GM19395 (cell line): ENCODE measurements at regions not wholly inside any gene's neighbourhood (a gene's known extent, or its start where the extent isn't known, plus 50 kb on each side); places are given as distances from the start of the nearest gene placed in this dataset.
"Not testable (repeated sequence)": the region's sequence is repeated elsewhere in the genome, so short reads cannot be mapped to it uniquely, and the experiment has no call there.

Experiments
- ATAC-seq: cut with Tn5 transposase; IDR thresholded peaks from one replicate; pipeline ENCODE4 v1.9.1; 2021; ENCODE audit warnings: mild to moderate bottlenecking, moderate library complexity; ENCODE audit not compliant: unreplicated experiment

DNA sequence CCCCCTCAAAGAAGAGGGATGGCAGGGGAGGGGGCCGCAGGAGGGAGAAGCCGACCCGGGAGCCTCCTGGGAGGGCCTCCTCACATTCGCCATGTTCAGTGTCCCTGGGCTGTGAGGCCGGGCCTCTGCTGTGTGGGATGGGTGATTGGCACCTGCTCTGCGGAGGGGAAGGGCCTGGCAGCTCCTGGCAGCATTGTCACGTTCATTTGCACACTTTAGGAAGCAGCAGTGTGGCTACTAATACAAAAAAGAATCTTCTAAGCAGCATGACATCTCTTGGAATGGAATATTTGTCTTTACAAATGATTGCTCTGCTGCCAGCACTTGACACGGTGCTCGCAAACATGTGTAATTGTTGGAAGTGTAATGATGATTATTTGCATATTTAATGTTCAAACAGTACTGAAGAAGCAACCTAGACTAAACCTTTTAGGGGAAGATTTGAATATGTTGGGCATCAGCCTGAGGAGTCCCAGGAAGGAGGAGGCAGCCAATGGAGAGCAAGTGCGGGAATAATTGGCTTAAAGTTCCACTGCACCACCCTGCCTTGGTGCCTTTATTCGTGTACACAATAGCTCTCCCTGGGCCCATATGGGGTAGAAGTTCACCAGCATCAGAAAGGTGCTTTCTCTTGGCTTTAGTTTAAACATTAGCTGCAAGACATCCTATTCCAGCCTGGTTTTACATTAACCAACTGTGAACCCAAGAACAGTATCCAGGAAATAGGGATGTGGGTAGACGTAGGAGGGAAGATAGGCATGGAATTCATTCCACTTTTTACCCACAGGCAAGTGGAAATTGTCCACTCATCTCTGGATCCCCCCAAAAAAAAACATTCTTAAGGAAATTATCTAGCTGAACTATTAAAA lies 404.9 kb downstream of the TMEM182 start:
- no peak for ATAC-seq

DNA sequence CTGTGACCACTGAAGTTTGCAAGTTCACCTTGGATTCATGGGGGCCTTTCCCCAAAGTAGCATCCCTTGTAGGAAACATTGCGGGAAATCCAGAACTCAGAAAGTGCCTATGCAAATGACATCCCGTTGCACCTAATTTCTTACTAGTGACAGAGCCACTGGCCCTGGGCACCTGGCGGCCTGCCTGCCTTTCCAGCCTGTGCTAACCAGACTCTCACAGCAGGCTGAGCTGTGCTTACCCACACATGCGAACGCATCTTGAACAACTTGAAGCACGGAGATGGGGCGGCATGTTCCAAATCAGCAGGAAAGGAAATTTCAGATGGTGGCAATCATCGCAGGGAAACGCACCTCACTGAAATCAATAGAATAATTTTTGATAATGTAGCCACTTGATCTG lies 405.8 kb downstream of the TMEM182 start:
- ATAC-seq = no peak

DNA sequence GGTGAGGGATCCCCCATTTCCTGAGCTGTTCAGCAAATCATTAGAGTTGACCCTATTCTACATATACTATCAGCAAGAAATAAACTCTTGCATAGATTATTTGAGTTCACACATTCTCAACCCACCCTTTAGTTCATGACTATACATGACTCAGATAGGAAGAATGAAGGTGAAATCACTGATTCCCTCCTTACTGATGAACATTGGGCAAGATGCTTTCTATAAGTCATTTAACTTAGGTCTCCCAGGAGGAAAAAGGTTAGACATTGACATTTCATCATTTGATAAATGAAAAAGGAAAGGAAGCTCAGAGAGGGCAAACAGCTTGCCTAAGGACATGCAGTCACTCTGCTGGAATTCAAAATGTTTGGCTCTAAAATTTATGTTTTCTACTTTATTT lies 408.0 kb downstream of the TMEM182 start:
- ATAC-seq = no peak

DNA sequence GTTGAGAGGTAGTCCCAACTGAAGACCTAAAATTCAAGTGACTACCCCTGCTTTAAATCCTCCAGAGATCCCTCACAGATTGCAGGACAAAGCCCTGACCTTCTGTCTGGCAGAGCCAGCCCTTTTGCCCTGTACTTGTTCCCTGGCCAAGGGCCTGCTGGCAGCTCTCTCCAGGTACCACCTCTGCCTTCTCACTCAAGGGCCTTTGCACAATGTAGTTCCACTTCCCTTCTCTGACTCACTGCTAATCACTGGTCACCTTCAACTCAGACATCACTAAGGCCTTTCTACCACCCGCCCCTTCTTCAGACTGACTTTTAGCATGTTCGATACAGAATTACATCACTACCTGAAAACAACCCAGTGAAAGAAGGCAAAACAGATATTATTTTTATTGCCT lies 411.0 kb downstream of the TMEM182 start:
- ATAC-seq = no peak

DNA sequence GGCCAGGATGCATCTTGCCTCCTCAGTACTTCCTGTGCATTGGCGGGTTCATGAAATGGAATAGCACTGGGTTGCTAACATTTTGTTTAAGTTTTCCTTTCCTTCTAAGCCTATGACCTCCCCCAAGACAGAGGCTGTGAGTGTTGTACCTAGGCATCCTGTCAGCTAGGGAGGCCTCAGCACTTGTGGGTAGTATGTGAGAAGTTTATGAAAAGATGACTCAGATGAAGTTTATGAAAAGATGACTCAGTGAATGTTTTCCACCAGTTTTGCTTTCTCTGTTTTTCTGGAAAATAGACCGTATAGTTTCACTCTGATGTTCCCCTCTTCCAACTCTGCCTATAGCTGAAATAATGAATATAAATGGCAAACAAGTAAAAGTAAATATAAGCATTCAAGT lies 412.9 kb downstream of the TMEM182 start:
- no peak for ATAC-seq

DNA sequence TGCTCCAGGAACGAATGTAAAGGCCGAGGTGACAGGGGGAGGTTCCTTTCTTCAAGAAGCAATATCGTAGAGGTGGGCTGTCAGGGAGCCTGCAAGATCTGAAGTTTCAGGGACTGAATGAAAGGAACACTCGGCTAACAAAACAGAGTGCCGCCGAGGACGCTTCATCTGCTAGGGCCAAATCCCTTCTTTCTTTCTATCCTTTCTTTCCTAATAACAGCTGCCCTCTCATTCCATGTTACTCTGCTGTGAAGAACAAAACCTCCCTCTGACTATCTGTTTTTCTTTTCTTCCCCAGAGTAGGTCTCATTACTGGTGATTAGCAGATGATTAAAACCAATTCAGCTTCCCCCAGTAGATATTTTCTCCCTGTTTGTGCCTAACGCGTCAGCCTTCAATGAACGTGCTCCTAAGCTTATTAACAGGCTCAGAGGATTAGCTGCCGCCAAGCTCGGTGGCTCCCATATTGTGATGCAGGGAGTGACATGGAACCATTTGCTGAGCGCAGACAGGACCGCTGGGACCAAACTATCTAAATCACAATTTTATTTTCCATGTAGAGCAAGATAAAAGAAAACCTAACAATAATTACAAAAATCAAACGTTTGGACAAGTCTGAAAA lies 414.6 kb downstream of the TMEM182 start:
- no peak for ATAC-seq

DNA sequence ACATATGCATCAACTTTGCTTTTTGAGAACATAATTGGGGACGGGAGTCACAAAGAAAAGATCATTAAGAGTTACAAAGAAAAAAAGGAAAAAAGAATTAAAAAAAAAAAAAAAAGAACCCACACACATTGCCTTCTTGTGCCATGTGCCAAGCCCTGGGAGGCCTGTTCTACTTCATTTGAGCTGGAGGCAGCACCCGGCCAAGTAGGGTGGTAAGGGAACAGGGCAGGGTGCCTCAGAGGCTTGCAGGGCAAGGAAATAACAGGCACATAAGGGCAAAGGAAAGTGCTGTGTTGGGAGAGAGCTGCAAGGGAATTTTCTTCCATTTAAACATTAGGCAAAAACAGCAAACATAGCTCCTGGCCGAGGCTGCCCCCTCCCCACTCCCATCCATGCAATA lies 418.0 kb downstream of the TMEM182 start:
- no peak for ATAC-seq

DNA sequence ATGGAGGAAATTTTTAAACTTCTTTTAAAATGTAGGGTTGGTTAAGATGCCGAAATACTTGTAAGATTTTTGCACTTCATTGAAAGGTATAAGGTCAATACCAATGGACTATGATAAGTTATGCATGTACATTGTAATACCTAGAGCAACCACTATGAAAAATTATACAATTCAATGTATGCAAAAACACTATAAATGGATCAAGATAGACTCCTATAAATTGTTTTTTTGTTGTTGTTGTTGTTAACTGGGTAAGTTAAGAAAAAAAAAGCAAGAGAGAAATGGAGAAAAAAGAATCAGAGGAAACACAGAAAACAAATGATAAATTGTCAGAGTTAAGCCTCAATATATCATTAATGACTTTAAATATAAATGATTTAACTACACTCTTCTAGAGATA lies 421.2 kb downstream of the TMEM182 start:
- ATAC-seq = no peak

DNA sequence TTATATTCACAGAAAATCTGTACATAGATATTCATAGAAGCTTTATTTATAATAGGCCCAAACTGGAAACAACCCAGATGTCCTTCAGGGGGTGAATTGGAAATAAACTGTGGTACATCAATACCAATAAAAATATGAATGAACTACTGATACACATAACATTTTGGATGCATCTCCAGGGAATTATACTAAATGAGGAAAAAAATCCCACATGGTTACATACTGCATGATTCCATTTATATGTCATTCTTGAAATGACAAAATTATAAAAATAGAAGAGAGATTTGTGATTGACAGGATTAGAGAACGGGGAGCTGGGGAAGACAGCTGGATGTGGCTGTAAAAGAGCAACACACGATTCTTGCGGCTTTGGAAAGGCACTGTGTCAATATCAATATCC lies 435.0 kb downstream of the TMEM182 start:
- ATAC-seq = no peak

DNA sequence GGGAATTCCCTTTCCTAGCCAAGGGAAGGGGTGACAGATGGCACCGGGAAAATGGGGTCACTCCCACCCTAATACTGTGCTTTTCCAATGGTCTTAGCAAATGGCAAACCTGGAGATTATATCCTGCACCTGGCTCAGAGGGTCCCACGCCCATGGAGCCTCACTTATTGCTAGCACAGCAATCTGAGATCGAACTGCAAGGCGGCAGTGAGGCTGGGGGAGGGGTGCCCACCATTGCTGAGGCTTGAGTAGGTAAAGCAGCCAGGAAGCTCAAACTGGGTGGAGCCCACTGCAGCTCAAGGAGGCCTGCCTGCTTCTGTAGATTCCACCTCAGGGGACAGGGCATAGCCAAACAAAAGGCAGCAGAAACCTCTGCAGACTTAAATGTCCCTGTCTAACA lies 438.9 kb downstream of the TMEM182 start:
- not testable (repeated sequence) for ATAC-seq

DNA sequence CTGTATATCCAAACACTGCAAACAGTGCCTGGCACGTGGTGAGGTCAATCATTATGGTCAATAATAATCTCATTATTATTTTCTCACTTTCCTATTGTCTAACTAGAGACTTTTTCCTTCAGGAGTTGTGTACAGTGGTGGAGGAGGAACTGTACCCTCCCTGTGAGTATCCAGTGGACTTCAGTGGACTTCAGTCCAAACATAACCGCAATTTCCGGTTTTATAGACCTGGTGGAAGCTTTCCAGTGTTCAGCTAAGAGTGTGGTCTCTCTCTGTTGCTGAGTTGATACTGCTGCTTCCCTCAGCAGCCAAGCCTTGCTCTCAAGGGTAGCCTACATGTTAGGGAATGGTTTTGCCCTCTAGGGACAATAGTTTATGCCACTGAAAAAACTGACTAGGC lies 447.1 kb downstream of the TMEM182 start:
- no peak for ATAC-seq

DNA sequence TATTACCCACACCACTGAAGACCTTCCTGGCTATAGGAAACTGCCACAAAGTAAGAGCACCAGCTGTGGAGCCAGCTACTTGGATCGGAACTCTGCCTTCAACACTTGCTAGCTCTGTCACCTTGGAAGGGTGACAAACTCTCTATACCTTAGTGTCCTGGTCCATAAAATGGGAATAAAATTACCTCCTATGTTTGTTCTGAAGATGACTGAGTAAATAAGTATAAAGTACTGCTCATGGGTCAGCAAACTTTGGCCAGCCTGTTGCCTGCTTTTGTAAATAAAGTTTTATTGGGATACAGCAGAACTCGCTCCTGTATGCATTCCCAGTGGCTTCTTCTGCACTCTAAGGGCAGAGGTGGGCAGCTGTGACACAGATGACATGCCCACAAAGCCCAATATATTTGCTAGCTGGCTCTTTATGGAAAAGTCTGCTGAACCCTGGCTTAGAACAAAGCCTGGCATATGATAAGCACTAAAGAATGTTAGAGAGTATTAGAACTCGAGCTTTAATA lies 451.3 kb downstream of the TMEM182 start:
- no peak for ATAC-seq

DNA sequence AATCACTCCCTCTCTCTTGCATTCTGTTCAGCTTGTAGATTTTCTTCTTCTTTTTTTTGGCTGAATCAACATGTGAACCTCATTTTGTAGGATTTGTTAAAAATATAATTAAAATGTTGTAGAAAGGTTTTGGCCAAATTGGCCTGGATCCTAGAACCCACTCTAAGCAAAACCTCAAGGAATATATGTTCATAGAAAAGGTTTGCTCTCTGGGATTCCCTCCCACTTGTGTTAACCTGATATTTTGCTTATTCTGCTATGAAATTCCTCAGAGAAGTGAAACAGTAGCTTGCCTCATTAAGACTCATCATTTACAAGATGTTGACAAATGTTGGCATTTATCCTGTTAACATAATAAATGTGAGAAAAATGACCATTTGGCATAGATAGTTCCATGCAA lies 456.7 kb downstream of the TMEM182 start:
- ATAC-seq = no peak

DNA sequence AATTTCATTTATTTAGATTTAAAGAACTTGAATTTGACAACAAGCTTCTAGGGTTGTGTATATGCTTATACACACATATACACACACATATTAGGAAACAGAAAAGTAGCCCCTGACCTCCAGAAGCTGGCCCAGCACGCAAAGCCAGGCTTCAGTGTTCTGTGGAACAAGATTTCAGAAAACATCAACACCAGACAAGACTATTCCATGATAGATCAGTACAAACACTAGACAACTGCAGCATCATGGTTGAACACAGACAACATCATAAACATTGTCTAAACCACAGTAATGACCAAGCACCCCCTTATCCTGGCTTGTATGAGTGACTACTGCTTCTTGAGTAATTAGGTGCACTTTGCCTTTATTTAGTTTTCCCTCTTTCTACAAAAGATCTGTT lies 457.6 kb downstream of the TMEM182 start:
- no peak for ATAC-seq

DNA sequence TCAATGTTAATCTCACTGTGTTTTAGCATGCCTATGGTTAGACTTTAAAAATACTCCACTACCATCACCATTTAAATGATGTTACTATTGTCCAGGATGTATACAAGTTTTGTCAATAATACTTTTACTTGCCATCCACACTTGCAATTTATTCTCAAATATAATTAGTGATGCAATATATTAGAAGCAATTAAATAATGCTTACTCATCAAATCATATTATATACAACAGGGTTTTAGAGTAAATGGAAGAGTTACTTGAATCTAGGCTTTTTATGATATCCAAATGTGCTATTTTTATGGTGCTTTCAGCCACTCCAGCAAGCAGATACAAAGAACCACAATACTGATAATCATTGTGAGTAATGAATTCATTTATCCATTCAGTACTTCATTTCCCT lies 461.1 kb downstream of the TMEM182 start:
- ATAC-seq = no peak

DNA sequence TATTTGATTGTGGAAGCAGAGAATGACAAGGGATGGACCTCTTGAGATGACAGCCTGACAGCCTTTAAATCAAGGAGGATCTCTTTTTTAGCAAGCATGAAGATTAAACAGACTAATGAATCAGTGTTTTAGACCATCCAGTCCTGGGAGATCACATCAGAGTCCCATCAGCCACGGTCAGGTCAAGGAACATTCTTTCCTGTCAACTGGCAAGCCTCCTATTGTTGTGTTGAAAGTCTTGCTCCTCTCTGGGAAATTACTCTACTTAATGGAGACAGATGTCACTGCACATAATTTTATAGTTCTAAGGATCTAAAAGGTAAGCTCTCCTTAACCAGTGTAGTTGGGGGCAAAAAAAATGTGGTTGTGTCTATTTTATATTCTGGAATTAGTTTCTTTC lies 469.0 kb downstream of the TMEM182 start:
- no peak for ATAC-seq

DNA sequence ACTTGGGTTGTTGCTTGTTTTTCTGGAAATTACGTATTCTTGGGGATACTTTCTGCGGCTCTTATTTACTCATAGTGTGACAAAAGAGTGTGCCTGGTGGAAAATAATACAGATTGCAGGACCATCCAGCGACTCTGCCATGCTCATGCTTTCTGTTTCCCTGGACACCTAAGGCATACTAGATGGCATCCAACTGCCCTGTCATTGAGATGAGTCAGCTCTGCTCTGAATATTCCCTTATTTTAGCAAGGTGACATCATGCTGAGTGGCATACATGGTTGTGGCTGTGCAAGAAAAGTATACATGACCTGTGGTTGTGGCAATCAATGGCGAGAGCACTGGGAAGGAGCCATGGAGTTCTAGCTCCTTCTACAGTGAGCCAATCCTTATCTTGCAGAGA lies 471.0 kb downstream of the TMEM182 start:
- no peak for ATAC-seq

DNA sequence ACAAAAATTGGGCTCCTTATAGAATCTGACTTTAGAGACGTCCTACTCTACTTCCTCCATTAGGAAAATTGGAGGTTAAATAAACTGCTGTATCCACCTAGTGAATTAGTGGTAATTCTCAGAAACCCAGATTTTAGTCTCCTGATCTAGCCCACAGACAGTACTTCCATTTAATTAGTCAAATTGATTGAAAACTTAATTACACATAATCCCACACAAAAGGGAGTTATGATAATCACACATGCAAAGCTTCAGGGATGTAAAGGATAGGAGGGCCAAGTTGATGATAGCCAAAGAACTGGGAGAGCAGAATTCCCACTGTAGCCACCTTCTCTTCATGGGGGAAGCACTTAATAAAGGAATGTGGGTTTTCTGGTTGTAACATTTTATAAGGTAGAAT lies 471.9 kb downstream of the TMEM182 start:
- no peak for ATAC-seq

DNA sequence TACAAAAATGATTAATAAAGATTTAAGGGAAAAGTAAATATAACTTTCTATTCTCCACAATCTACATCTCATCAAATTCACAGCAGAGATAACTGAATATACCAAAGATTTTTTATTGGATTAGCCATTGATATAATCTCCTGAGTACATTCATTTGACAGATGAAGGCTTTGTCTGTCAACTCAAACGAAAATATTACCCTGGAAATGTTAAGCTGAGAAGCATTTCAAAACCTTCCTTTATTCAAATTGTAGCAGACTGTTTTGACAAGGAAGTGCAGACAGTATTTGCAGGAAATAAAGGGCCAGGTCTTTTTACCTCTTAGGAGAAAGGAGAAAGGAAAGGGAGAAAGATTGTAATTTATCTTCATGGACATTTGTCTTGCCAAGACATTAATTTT lies 473.5 kb downstream of the TMEM182 start:
- no peak for ATAC-seq

DNA sequence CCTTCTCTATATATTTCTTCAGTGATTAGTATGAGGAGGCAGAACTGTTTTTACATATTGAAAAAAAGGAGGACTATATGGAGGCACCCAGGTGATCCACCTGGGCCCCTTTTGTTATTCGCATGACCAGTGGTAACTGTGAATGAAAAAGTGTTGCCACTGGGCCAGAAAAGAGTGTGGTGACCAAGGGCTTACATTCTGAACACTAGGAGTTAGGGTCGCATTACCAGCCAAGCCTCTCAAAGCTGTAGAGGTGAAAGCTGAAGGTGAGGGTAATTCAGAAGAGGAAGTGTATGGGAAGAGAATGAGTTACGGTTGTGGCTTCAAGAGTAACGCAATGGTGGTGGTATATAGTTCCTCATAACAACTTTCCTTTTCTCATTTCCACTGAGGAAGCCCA lies 487.6 kb downstream of the TMEM182 start:
- ATAC-seq = no peak

DNA sequence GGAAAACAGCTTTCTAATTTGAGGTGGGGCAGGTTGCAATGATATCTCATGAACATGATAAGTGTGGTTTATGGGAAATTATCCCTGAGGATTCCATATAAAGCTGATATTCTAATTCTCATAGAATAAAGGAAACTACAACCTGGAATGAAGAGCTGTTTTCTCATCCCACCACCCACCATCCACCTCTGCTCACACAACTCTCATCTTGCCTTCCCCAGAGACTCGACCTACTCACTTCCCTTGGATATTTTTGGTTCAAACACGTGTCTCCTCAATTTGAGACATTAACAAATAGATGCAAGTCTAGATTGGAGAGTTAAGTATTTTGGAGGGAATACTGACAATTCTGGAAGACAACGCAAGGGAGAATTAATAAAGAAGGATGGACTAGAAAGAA lies 490.9 kb downstream of the TMEM182 start:
- no peak for ATAC-seq

DNA sequence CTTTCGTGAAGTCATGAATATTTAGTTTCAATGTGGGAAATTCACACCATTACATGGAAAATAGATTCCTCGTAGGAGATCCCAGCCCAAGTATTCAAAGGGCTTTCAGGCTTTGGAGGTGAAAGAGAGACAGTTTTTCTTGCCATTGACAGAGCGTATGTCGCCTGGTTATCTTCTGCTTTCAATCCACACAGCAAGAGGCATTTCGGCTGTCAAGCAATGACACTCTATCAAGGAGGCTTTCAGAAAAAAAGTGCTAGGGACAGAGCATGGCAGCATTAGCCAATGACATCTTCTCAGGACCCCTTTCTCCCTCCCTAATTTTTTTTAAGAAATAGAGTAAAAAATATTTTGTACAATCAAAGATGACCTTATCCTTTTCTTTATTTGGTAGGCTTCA lies 492.8 kb downstream of the TMEM182 start:
- ATAC-seq = no peak
